ENCODE measurements at regions not wholly inside any gene's neighbourhood (a gene's known extent, or its start where the extent isn't known, plus 50 kb on each side); places are given as distances from the start of the nearest gene placed in this dataset.
"Not testable (repeated sequence)": the region's sequence is repeated elsewhere in the genome, so short reads cannot be mapped to it uniquely, and the experiment has no call there.

DNA sequence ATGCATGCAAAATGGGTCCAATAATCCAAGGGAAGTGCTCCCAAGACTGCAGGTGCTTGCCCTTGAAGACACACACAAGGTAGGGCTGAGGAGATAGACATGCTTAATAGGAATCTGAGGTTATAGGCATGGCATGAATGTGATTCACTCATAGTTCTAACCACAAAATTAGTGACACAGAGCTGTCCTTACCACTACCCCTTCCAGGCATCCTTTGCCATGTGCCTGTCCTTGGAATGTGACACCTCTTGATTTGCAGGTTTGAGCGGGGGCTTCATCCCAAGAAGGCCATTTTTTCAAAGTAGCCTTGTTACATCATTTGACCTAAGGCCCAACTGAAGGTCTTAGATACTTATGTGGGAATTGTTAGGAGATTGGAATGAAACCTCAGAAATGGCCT, 112.5 kb downstream of the CCNG2 start:
- H3K4me2 ChIP-seq (ENCODE audit: low read depth, low read length, poor library complexity, severe bottlenecking): no peak overlapping the region
- no peak overlapping the region for H2AFZ ChIP-seq (ENCODE audit: low read depth, low read length, severe bottlenecking)
- H3K79me2 ChIP-seq (ENCODE audit: insufficient read depth, low read length): no peaks in the 10 kb centered on the region
- no peaks in the 10 kb centered on the region for H3K9me3 ChIP-seq (ENCODE audit: insufficient read depth, low read length)
- H3K9me2 ChIP-seq (replicated peaks; ENCODE audit: insufficient read depth, low read length): no peaks in the 10 kb centered on the region
- no peak overlapping the region for H3K27ac ChIP-seq (ENCODE audit: low read depth, low read length)
- H3K27me3 ChIP-seq (ENCODE audit: low read length): no peaks in the 10 kb centered on the region
- TF ChIP-seq, protein P1, sequence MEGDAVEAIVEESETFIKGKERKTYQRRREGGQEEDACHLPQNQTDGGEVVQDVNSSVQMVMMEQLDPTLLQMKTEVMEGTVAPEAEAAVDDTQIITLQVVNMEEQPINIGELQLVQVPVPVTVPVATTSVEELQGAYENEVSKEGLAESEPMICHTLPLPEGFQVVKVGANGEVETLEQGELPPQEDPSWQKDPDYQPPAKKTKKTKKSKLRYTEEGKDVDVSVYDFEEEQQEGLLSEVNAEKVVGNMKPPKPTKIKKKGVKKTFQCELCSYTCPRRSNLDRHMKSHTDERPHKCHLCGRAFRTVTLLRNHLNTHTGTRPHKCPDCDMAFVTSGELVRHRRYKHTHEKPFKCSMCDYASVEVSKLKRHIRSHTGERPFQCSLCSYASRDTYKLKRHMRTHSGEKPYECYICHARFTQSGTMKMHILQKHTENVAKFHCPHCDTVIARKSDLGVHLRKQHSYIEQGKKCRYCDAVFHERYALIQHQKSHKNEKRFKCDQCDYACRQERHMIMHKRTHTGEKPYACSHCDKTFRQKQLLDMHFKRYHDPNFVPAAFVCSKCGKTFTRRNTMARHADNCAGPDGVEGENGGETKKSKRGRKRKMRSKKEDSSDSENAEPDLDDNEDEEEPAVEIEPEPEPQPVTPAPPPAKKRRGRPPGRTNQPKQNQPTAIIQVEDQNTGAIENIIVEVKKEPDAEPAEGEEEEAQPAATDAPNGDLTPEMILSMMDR (IDR thresholded peaks at IDR 0.05; ENCODE audit: insufficient read depth, low read length, poor library complexity, severe bottlenecking): no peak
- TF ChIP-seq EZH2phosphoT487 (conservative IDR thresholded peaks at IDR 0.05; ENCODE audit: low read length): no peak
- no peaks in the 10 kb centered on the region for H3K36me3 ChIP-seq (ENCODE audit: low read length)
- no peaks in the 10 kb centered on the region for H4K20me1 ChIP-seq (ENCODE audit: low read depth, low read length)
- H3K9ac ChIP-seq (ENCODE audit: low read length): no peak overlapping the region
- no peak overlapping the region for H3K4me3 ChIP-seq (ENCODE audit: insufficient read depth, low read length, poor library complexity, severe bottlenecking)
- no peaks in the 10 kb centered on the region for H3F3A ChIP-seq (ENCODE audit: insufficient read depth)

GRCh38 chr4:77273412-77273811, 116.4 kb downstream of the CCNG2 start:
- no peak overlapping the region for H3K9ac ChIP-seq (ENCODE audit: low read length)
- no peaks in the 10 kb centered on the region for H3K9me2 ChIP-seq (replicated peaks; ENCODE audit: insufficient read depth, low read length)
- H3K4me2 ChIP-seq (ENCODE audit: low read depth, low read length, poor library complexity, severe bottlenecking): no peak overlapping the region
- H4K20me1 ChIP-seq (ENCODE audit: low read depth, low read length): no peaks in the 10 kb centered on the region
- no peaks in the 10 kb centered on the region for H3K27me3 ChIP-seq (ENCODE audit: low read length)
- H3K9me3 ChIP-seq (ENCODE audit: insufficient read depth, low read length): no peaks in the 10 kb centered on the region
- no peak overlapping the region for H3K4me3 ChIP-seq (ENCODE audit: insufficient read depth, low read length, poor library complexity, severe bottlenecking)
- no peak overlapping the region for H3K27ac ChIP-seq (ENCODE audit: low read depth, low read length)
- no peaks in the 10 kb centered on the region for H3F3A ChIP-seq (ENCODE audit: insufficient read depth)
- TF ChIP-seq, protein P1 (IDR thresholded peaks at IDR 0.05; ENCODE audit: insufficient read depth, low read length, poor library complexity, severe bottlenecking): no peak
- TF ChIP-seq EZH2phosphoT487 (conservative IDR thresholded peaks at IDR 0.05; ENCODE audit: low read length): no peak
- H3K36me3 ChIP-seq (ENCODE audit: low read length): no peaks in the 10 kb centered on the region
- no peaks in the 10 kb centered on the region for H3K79me2 ChIP-seq (ENCODE audit: insufficient read depth, low read length)
- H2AFZ ChIP-seq (ENCODE audit: low read depth, low read length, severe bottlenecking): no peak overlapping the region

GRCh38 chr4:77279114-77279513, 122.1 kb downstream of the CCNG2 start:
- not testable (repeated sequence) for H3K27me3 ChIP-seq (ENCODE audit: low read length)

GRCh38 chr4:77282305-77282704, 125.3 kb downstream of the CCNG2 start:
- TF ChIP-seq, protein P1 (IDR thresholded peaks at IDR 0.05; ENCODE audit: insufficient read depth, low read length, poor library complexity, severe bottlenecking): no peak
- no peak for TF ChIP-seq EZH2phosphoT487 (conservative IDR thresholded peaks at IDR 0.05; ENCODE audit: low read length)
- no peaks in the 10 kb centered on the region for H3K36me3 ChIP-seq (ENCODE audit: low read length)
- H4K20me1 ChIP-seq (ENCODE audit: low read depth, low read length): no peaks in the 10 kb centered on the region
- no peaks in the 10 kb centered on the region for H3K79me2 ChIP-seq (ENCODE audit: insufficient read depth, low read length)
- no peaks in the 10 kb centered on the region for H3K27me3 ChIP-seq (ENCODE audit: low read length)
- no peak overlapping the region for H3K9ac ChIP-seq (ENCODE audit: low read length)
- H3K4me3 ChIP-seq (ENCODE audit: insufficient read depth, low read length, poor library complexity, severe bottlenecking): no peak overlapping the region
- H3K9me2 ChIP-seq (replicated peaks; ENCODE audit: insufficient read depth, low read length): no peaks in the 10 kb centered on the region
- no peaks in the 10 kb centered on the region for H3F3A ChIP-seq (ENCODE audit: insufficient read depth)
- H3K9me3 ChIP-seq (ENCODE audit: insufficient read depth, low read length): no peaks in the 10 kb centered on the region
- no peak overlapping the region for H3K4me2 ChIP-seq (ENCODE audit: low read depth, low read length, poor library complexity, severe bottlenecking)
- no peak overlapping the region for H3K27ac ChIP-seq (ENCODE audit: low read depth, low read length)
- H2AFZ ChIP-seq (ENCODE audit: low read depth, low read length, severe bottlenecking): no peak overlapping the region

More at GRCh38 chr4:77279114-77279513, 122.1 kb downstream of the CCNG2 start:
- H3K4me2 ChIP-seq (ENCODE audit: low read depth, low read length, poor library complexity, severe bottlenecking); H3K79me2 ChIP-seq (ENCODE audit: insufficient read depth, low read length); H3K9me2 ChIP-seq (replicated peaks; ENCODE audit: insufficient read depth, low read length); H2AFZ ChIP-seq (ENCODE audit: low read depth, low read length, severe bottlenecking); H3K9ac ChIP-seq (ENCODE audit: low read length); H4K20me1 ChIP-seq (ENCODE audit: low read depth, low read length); H3K9me3 ChIP-seq (ENCODE audit: insufficient read depth, low read length); H3K27ac ChIP-seq (ENCODE audit: low read depth, low read length); H3F3A ChIP-seq (ENCODE audit: insufficient read depth); H3K36me3 ChIP-seq (ENCODE audit: low read length); H3K4me3 ChIP-seq (ENCODE audit: insufficient read depth, low read length, poor library complexity, severe bottlenecking): not testable (repeated sequence)
